ENCODE measurements at regions not wholly inside any gene's neighbourhood (a gene's known extent, or its start where the extent isn't known, plus 50 kb on each side); places are given as distances from the start of the nearest gene placed in this dataset.
A peak's percentile ranks its signal among the peaks of the same experiment; 100 is the strongest.

DNA sequence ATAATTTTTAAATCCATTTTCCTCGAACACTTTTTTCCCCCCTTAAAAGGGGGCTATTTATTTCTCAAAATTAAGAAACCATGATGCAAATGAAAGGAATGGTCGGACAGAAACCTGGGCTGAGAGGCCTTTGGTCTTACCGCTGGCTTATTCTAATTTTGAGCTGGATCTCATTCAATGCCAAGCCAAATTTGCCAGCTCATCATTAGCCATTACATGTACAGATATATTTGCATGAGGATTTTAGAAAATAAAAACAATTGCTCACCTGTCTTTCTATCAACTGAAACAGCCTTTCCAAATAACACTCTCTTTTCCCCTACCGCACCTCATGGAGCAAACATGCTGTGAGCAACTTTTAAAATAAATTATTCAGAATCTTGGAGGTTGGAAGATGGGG is 219.5 kb upstream of the DTNBP1 start:
- ATAC-seq (no peak), DNase-seq (no peak)
- H3K27me3 ChIP-seq, result no peaks in the 10 kb centered on the region
- no peak for TF ChIP-seq CTCF (IDR thresholded peaks at IDR 0.05)
- H3K4me3 ChIP-seq, result no peak overlapping the region
- H3K4me1 ChIP-seq, result peaks cover 15% of the 10 kb centered on the region
- H3K27ac ChIP-seq, result no peak overlapping the region
- intact Hi-C loops (cut with DNase I), result no loop called here
- no peaks in the 10 kb centered on the region for H3K9me3 ChIP-seq
- no peaks in the 10 kb centered on the region for H3K36me3 ChIP-seq

DNA sequence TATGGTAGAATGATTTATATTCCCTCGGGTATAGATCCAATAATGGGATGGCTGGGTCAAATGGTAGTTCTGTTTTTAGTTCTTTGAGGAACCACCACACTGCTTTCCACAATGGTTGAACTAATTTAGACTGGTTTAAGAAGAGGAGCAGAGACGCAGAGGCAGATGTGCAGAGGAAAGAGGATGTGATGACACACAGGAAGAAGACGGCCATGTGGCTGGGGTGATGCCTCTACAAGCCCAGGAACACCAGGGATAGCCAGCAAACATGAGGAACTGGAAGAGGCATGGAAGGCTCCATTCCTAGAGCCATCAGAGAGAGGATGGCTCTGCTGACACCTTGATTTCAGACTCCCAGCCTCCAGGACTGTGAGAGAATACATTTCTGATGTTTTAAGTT is 218.3 kb upstream of the DTNBP1 start:
- ATAC-seq (peak; percentile 71), DNase-seq (no peak)

DNA sequence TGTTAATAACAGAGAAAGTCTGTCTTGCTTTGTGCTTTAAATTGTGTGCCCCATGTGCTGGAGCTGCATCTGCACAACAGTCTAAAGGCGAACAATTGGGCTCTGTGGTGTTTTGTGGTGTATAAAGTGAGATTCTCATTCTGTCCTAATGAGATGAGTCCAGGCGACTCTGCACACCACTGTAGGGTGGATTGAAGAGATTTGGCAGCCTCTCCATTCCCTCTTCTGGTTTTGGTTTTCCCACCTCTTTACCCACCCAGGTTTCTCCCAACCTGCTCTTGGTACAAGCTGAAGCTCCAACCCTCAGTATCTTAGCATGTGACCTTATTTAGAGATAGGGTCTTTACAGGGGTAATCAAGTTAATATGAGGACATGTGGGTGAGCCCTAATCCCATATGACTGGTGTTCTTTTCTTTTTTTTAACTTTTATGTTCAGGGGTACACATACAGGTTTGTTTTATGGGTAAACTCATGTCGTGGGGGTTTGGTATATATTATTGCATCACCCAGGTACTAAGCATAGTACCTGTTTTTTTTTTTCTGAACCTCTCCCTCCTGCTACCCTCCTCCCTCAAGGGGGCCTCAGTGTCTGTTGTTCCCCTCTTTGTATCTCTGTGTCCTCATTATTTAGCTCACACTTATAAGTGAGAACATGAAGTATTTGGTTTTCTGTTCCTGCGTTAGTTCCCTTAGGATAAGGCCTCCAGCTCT is 217.6 kb upstream of the DTNBP1 start:
- intact Hi-C loops (cut with DNase I), result no loop called here
- H3K4me3 ChIP-seq, result no peak overlapping the region
- TF ChIP-seq CTCF (IDR thresholded peaks at IDR 0.05), result no peak
- no peaks in the 10 kb centered on the region for H3K36me3 ChIP-seq
- H3K27me3 ChIP-seq, result no peaks in the 10 kb centered on the region
- peaks cover 14% of the 10 kb centered on the region for H3K4me1 ChIP-seq
- DNase-seq (no peak), ATAC-seq (no peak)
- no peak overlapping the region for H3K27ac ChIP-seq
- H3K9me3 ChIP-seq, result no peaks in the 10 kb centered on the region

More for the DNA sequence above, 218.3 kb upstream of the DTNBP1 start:
- no peaks in the 10 kb centered on the region for H3K36me3 ChIP-seq
- H3K4me3 ChIP-seq, result no peak overlapping the region
- no peaks in the 10 kb centered on the region for H3K9me3 ChIP-seq
- TF ChIP-seq CTCF (IDR thresholded peaks at IDR 0.05), result no peak
- no peaks in the 10 kb centered on the region for H3K27me3 ChIP-seq
- intact Hi-C loops (cut with DNase I), result no loop called here
- no peak overlapping the region for H3K27ac ChIP-seq
- peaks cover 14% of the 10 kb centered on the region for H3K4me1 ChIP-seq

DNA sequence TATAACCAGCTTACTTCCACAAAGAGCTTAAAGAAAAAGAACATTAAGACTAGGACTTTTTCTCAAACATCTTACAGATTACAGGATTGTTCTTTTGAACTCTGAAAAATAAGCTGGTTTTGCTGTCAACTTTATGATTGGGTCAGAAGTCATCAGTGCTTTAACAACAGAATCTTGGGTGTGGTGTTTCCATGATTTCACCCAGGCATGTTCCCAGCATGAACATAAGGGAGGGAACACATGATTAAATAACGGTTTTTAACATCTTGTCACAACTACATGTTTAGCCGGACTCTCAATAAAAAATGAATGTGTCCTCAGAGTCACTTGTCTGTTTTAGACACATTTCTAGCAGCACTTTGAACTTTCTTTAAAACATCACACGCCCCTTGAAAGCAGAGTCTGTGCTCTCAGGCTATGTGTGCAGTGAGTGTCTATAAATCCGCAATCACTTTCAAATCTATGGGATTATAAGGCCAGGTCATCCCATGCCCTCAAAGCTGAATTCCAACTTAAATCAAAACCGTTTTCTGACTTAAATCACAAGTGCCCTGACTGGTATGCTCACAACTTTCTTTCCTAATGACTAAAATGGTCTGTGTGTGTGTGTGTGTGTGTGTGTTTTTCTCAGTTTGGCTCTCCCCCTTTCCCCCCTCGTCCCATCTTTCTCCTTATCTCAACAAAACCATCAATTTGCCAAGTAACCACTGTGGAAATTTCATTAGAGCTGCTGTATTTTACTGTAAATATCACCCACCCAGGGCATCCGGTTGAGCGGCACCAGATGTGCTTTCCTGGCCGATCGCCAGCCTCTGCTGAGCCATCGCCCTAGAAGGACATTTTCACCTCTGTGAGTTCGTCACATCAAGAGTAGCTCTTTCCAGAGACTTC is 216.8 kb upstream of the DTNBP1 start:
- Histone ChIP-seq H3K27ac (no peak overlapping the region), H3K27me3 (no peaks in the 10 kb centered on the region), H3K4me3 (no peak overlapping the region), H3K36me3 (no peaks in the 10 kb centered on the region), H3K4me1 (peaks cover 14% of the 10 kb centered on the region), H3K9me3 (no peaks in the 10 kb centered on the region)
- intact Hi-C loops (cut with DNase I), result no loop called here
- ATAC-seq, result peak; percentile 55
- DNase-seq, result peak; percentile 71
- no peak for TF ChIP-seq CTCF (IDR thresholded peaks at IDR 0.05)

- ATAC-seq, result peak; percentile 31
- no peak overlapping the region for H3K4me3 ChIP-seq
- intact Hi-C loops (cut with DNase I), result no loop called here
- H3K4me1 ChIP-seq, result peaks cover 10% of the 10 kb centered on the region
- H3K9me3 ChIP-seq, result no peaks in the 10 kb centered on the region
- no peaks in the 10 kb centered on the region for H3K27me3 ChIP-seq
- DNase-seq, result no peak
- H3K27ac ChIP-seq, result no peak overlapping the region
- H3K36me3 ChIP-seq, result no peaks in the 10 kb centered on the region
- no peak for TF ChIP-seq CTCF (IDR thresholded peaks at IDR 0.05)
These were observed 214.4 kb upstream of the DTNBP1 start for GRCh38 chr6:15877231-15877630.
